B cell (primary cell): ENCODE measurements at regions not wholly inside any gene's neighbourhood (a gene's known extent, or its start where the extent isn't known, plus 50 kb on each side); places are given as distances from the start of the nearest gene placed in this dataset.

ENCODE experiments used
- ATAC-seq: fragments of 200-7000 bp; cut with Tn5 transposase; one replicate; pipeline ENCODE4 v1.10.0; 2021; ENCODE audit warnings: low read depth, mild to moderate bottlenecking, moderate number of reproducible peaks, moderate library complexity
- CTCF ChIA-PET: fragments of 350-600 bp; sonication (Branson Sonifier 250); formaldehyde crosslinking; loops from one replicate; lab custom pipeline; 2021; ENCODE audit warnings: antibody characterized with exemption, inconsistent platforms; lab: Charles Lee
- POLR2A ChIA-PET: fragments of 350-600 bp; sonication (Branson Sonifier 250); formaldehyde crosslinking; loops from one replicate; lab custom pipeline; 2021; ENCODE audit warnings: antibody characterized with exemption; lab: Charles Lee
- DNase-seq: peaks from one replicate; pipeline ENCODE4 v3.0.0; 2013
- H2AFZ ChIP-seq: 2 replicates; pipeline ENCODE4 v1.6.1; 2012; ENCODE audit warnings: mild to moderate bottlenecking, low read depth, low read length; ENCODE audit not compliant: insufficient read depth, poor library complexity, severe bottlenecking
- H3K27ac ChIP-seq, 2 donors: 1 replicate in 1 of 2; 2 replicates in 1 of 2; pipeline ENCODE4 v1.5.1; 2012 to 2013; ENCODE audit warnings: low read length in 2 of 2, mild to moderate bottlenecking in 2 of 2, moderate library complexity in 1 of 2
- H3K27me3 ChIP-seq, 4 experiments: fragments of 200-600 bp in 1 of 4; sonication (generic) in 1 of 4; replicated peaks in 1 of 4; 1 replicate in 2 of 4; 2 replicates in 2 of 4; pipeline versions ENCODE4 v1.6.1 to v1.7.0; 2013 to 2016; ENCODE audit warnings: low read length in 3 of 4, mild to moderate bottlenecking in 2 of 4, mixed read lengths in 1 of 4, moderate library complexity in 1 of 4; ENCODE audit not compliant: insufficient read depth in 4 of 4, control insufficient read depth in 3 of 4; ENCODE audit errors: control extremely low read depth in 1 of 4
- H3K36me3 ChIP-seq, 2 experiments: replicated peaks in 1 of 2; 1 replicate in 1 of 2; 2 replicates in 1 of 2; pipeline versions ENCODE4 v1.6.1 to v1.7.1; 2013; ENCODE audit warnings: low read length in 1 of 2; ENCODE audit not compliant: insufficient read depth in 2 of 2, control insufficient read depth in 1 of 2; ENCODE audit errors: control extremely low read depth in 1 of 2, extremely low read depth in 1 of 2
- H3K4me1 ChIP-seq, 2 donors: fragments of 200-600 bp in 1 of 2; sonication (generic) in 1 of 2; 1 replicate in 1 of 2; 2 replicates in 1 of 2; pipeline versions ENCODE4 v1.5.1 to v1.6.1; 2013 to 2017; ENCODE audit warnings: low read length in 2 of 2; ENCODE audit not compliant: control insufficient read depth in 2 of 2, insufficient read depth in 2 of 2
- H3K4me2 ChIP-seq: replicated peaks from 2 replicates; pipeline ENCODE3; 2012; ENCODE audit warnings: mild to moderate bottlenecking, low read depth, low read length; ENCODE audit not compliant: poor library complexity, severe bottlenecking
- H3K4me3 ChIP-seq, 5 experiments: fragments of 200-600 bp in 1 of 5; sonication (generic) in 1 of 5; 1 replicate in 3 of 5; 2 replicates in 2 of 5; pipeline versions ENCODE4 v1.5.1 to v1.7.0; 2011 to 2016; ENCODE audit warnings: low read length in 4 of 5, mild to moderate bottlenecking in 4 of 5, low read depth in 2 of 5, control low read depth in 1 of 5, moderate library complexity in 1 of 5; ENCODE audit not compliant: insufficient read depth in 1 of 5; ENCODE audit errors: control extremely low read depth in 1 of 5, extremely low read depth in 1 of 5
- H3K79me2 ChIP-seq: fragments of 200-600 bp; sonication (generic); one replicate; pipeline ENCODE4 v1.6.0; 2016; ENCODE audit warnings: low read length; ENCODE audit not compliant: control insufficient read depth, insufficient read depth
- H3K9ac ChIP-seq: fragments of 200-600 bp; sonication (generic); 2 replicates; pipeline ENCODE4 v1.6.1; 2017; ENCODE audit warnings: mild to moderate bottlenecking, low read length, moderate library complexity
- H3K9me3 ChIP-seq, 3 donors: one replicate each; pipeline versions ENCODE4 v1.6.1 to v1.7.1; 2013; ENCODE audit warnings: low read length in 2 of 3; ENCODE audit not compliant: control insufficient read depth in 2 of 3, insufficient read depth in 1 of 3; ENCODE audit errors: control extremely low read depth in 1 of 3
- H4K20me1 ChIP-seq: 2 replicates; pipeline ENCODE4 v1.6.0; 2012; ENCODE audit warnings: mild to moderate bottlenecking, low read length; ENCODE audit not compliant: insufficient read depth, control insufficient read depth, poor library complexity, severe bottlenecking
- H3K27ac Mint-ChIP-seq: one replicate; pipeline ENCODE4 v1.8.0; 2021; ENCODE audit warnings: mixed read lengths
- H3K27me3 Mint-ChIP-seq: one replicate; pipeline ENCODE4 v1.8.0; 2021; ENCODE audit warnings: mixed read lengths
- H3K4me1 Mint-ChIP-seq: one replicate; pipeline ENCODE4 v1.8.0; 2021; ENCODE audit warnings: mixed read lengths
- H3K4me3 Mint-ChIP-seq: one replicate; pipeline ENCODE4 v1.8.0; 2021; ENCODE audit warnings: mixed read lengths
- H3K9me3 Mint-ChIP-seq: one replicate; pipeline ENCODE4 v1.8.0; 2022; ENCODE audit warnings: mixed read lengths; ENCODE audit not compliant: insufficient read depth
- EZH2 ChIP-seq: IDR thresholded peaks from 2 replicates; pipeline ENCODE4 v1.6.1; 2012; ENCODE audit warnings: borderline replicate concordance, low read depth, mild to moderate bottlenecking, moderate library complexity, low read length; ENCODE audit not compliant: insufficient read depth, poor library complexity, severe bottlenecking
- WGBS: methylation state at CpG from one replicate; pipeline ENCODE4 v1.1.5; 2013; ENCODE audit warnings: missing lambda C conversion rate; ENCODE audit not compliant: insufficient coverage; 5-methylcytosine and 5-hydroxymethylcytosine counted together
- intact Hi-C: fragments of 100-400 bp; cut with micrococcal nuclease; formaldehyde crosslinking; loops from one replicate; pipeline ENCODE4 v1.10.0; 2022
- TF ChIP-seq, protein P1 (sequence below): fragments of 200-600 bp; IDR thresholded peaks from one replicate; pipeline ENCODE4 v1.8.0; 2022; ENCODE audit warnings: antibody characterized with exemption, mild to moderate bottlenecking

DNA sequence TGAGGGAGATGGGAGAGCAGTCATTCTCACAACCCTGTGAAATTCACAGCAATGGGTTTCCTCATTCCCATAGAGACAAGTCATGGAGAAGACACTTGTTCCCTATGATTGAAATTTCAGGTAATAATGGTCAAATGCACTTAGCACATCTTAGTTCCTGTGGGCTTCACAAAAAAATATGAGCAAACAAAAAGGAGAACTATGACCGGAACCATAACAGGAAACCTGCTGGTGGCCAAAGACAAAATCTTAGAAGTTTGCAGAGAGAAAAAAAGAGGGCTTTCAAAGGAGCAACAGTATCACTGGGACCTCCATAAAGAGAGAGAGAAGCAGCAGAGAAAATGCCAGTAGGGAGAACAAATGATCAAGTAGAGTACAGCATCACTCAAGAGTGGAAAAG is 138.9 kb upstream of the APCDD1 start:
- no peaks in the 10 kb centered on the region for H3K9me3 ChIP-seq
- POLR2A ChIA-PET, result no interaction called here
- no peaks in the 10 kb centered on the region for H3K36me3 ChIP-seq
- H3K27me3 ChIP-seq, result no peaks in the 10 kb centered on the region
- no peak overlapping the region for H3K4me3 ChIP-seq
- H3K79me2 ChIP-seq, result no peaks in the 10 kb centered on the region
- no peak overlapping the region for H3K27ac Mint-ChIP-seq
- peaks cover 48% of the 10 kb centered on the region for H3K4me1 Mint-ChIP-seq
- no peak overlapping the region for H2AFZ ChIP-seq
- H3K9ac ChIP-seq, result no peak overlapping the region
- H3K4me2 ChIP-seq, result peak overlapping the region; percentile 43
- peak overlapping the region; percentile 55 for H3K4me3 Mint-ChIP-seq
- H3K27me3 Mint-ChIP-seq, result no peaks in the 10 kb centered on the region
- DNase-seq (no peak), ATAC-seq (no peak)
- H3K27ac ChIP-seq, result no peak overlapping the region
- TF ChIP-seq, protein P1, sequence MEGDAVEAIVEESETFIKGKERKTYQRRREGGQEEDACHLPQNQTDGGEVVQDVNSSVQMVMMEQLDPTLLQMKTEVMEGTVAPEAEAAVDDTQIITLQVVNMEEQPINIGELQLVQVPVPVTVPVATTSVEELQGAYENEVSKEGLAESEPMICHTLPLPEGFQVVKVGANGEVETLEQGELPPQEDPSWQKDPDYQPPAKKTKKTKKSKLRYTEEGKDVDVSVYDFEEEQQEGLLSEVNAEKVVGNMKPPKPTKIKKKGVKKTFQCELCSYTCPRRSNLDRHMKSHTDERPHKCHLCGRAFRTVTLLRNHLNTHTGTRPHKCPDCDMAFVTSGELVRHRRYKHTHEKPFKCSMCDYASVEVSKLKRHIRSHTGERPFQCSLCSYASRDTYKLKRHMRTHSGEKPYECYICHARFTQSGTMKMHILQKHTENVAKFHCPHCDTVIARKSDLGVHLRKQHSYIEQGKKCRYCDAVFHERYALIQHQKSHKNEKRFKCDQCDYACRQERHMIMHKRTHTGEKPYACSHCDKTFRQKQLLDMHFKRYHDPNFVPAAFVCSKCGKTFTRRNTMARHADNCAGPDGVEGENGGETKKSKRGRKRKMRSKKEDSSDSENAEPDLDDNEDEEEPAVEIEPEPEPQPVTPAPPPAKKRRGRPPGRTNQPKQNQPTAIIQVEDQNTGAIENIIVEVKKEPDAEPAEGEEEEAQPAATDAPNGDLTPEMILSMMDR, result no peak
- TF ChIP-seq EZH2, result no peak
- intact Hi-C loops, result loop anchor here (5.0 kb wide), 1 partner anchor 177 kb away; no protein-coding TSS in a partner anchor
- H3K4me1 ChIP-seq, result peaks cover 27 to 28% of the 10 kb centered on the region in 2 donors
- no peaks in the 10 kb centered on the region for H4K20me1 ChIP-seq
- 0% methylated on average over 1 of the region's 1 CpG for WGBS
- H3K9me3 Mint-ChIP-seq, result no peaks in the 10 kb centered on the region
- CTCF ChIA-PET, result no interaction called here

DNA sequence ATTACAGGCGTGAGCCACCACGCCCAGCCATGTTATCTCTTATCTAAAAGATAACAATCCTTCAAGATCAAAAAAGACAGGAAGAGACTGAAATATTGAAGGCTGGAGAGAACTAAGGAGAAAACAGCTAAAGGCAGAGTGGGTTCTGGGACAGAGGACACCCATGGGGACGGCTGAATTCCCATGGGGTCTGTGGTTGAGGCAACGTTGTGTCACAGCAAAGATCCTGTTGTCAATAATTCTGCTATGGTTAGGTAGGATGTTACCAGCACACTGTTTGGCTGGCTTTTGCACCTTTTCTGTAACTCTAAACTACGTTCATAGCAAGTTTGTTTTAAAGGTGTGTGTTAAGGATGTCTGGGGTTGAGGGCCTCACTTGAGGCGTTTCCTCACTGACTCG is 137.7 kb upstream of the APCDD1 start:
- Histone ChIP-seq H2AFZ (peak overlapping the region; percentile 19), H3K4me1 (peaks cover 27 to 28% of the 10 kb centered on the region in 2 donors), H3K4me2 (peak overlapping the region; percentile 40), H3K79me2 (no peaks in the 10 kb centered on the region), H3K36me3 (no peaks in the 10 kb centered on the region), H3K9ac (peak overlapping the region; percentile 11), H3K4me3 (no peak overlapping the region), H4K20me1 (no peaks in the 10 kb centered on the region), H3K27me3 (no peaks in the 10 kb centered on the region), H3K27ac (no peak overlapping the region), H3K9me3 (no peaks in the 10 kb centered on the region)
- DNase-seq, result peak; percentile 43
- no peak for TF ChIP-seq EZH2
- TF ChIP-seq, protein P1, result no peak
- ATAC-seq, result peak; percentile 86
- intact Hi-C loops, result loop anchor here (5.0 kb wide), 1 partner anchor 176 kb away; no protein-coding TSS in a partner anchor
- H3K4me3 Mint-ChIP-seq, result peak overlapping the region; percentile 40
- H3K9me3 Mint-ChIP-seq, result no peaks in the 10 kb centered on the region
- peaks cover 48% of the 10 kb centered on the region for H3K4me1 Mint-ChIP-seq
- ChIA-PET CTCF (no interaction called here), POLR2A (no interaction called here)
- no peaks in the 10 kb centered on the region for H3K27me3 Mint-ChIP-seq
- peak overlapping the region; percentile 33 for H3K27ac Mint-ChIP-seq
- 0% methylated on average over 1 of the region's 7 CpGs for WGBS
